K562 (cell line): ENCODE measurements at regions not wholly inside any gene's neighbourhood (a gene's known extent, or its start where the extent isn't known, plus 50 kb on each side); places are given as distances from the start of the nearest gene placed in this dataset.
A peak's percentile ranks its signal among the peaks of the same experiment; 100 is the strongest.

Experiments used
- ATAC-seq: fragments of 200-7000 bp; cut with Tn5 transposase; 3 replicates; pipeline ENCODE4 v1.9.1; 2020; ENCODE audit warnings: moderate library complexity
- BruUV-seq: library from RNA; stranded (reverse); fragments of 400-500 nt; replicated peaks from 2 replicates; lab custom pipeline; 2021; lab: Mats Ljungman, UMichigan
- CTCF ChIA-PET: fragments of 300-600 bp; formaldehyde crosslinking; extraction: SDS; loops from one replicate; lab custom pipeline; 2021; ENCODE audit warnings: low intra/inter-chr PET ratio; lab: Yijun Ruan, JAX
- POLR2A ChIA-PET: fragments of 300-600, 350-650 bp; sonication (Branson Sonifier 250); formaldehyde crosslinking; extraction: SDS; loops from one replicate; lab custom pipeline; 2021; ENCODE audit warnings: antibody characterized with exemption, inconsistent platforms; lab: Yijun Ruan, JAX
- DNase-seq, 4 experiments: peaks; one replicate each; pipeline versions ENCODE4 v3.0.0 to v3.0.0-alpha.2; 2011 to 2018; ENCODE audit warnings: low spot score in 3 of 4, mixed read lengths in 3 of 4; ENCODE audit errors: extremely low read depth in 1 of 4
- FAIRE-seq: peaks from 2 replicates; lab custom pipeline; 2011; peaks lifted over from hg19 to GRCh38; lab: Jason Lieb, UNC
- H2AFZ ChIP-seq: 2 replicates; pipeline ENCODE4 v1.6.0; 2011; ENCODE audit warnings: low read depth, low read length, control low read depth, inconsistent platforms
- H3K27ac ChIP-seq: fragments of 200-600 bp; 3 replicates; pipeline ENCODE4 v1.8.0; 2011; ENCODE audit warnings: low read depth, mild to moderate bottlenecking, control low read depth, inconsistent platforms, low read length, moderate library complexity, mixed read lengths; ENCODE audit errors: extremely low read depth
- H3K27me3 ChIP-seq, 2 experiments: fragments of 300-600 bp in 1 of 2; 2 replicates in 1 of 2; 3 replicates in 1 of 2; pipeline versions ENCODE4 v1.6.0 to v1.8.0; 2011; ENCODE audit warnings: inconsistent platforms in 2 of 2, low read length in 2 of 2, mild to moderate bottlenecking in 1 of 2, mixed read lengths in 1 of 2, moderate library complexity in 1 of 2; ENCODE audit not compliant: control insufficient read depth in 2 of 2, insufficient read depth in 2 of 2
- H3K36me3 ChIP-seq: fragments of 300-600 bp; 3 replicates; pipeline ENCODE4 v1.8.0; 2011; ENCODE audit warnings: mild to moderate bottlenecking, low read length, inconsistent platforms; ENCODE audit not compliant: control insufficient read depth, insufficient read depth
- H3K4me1 ChIP-seq, 2 experiments: fragments of 200-600 bp in 1 of 2; replicated peaks in 1 of 2; 2 replicates in 1 of 2; 3 replicates in 1 of 2; pipeline versions ENCODE4 v1.5.1 to v1.8.0; 2011; ENCODE audit warnings: inconsistent platforms in 2 of 2, low read length in 2 of 2, mild to moderate bottlenecking in 1 of 2, mixed read lengths in 1 of 2, moderate library complexity in 1 of 2; ENCODE audit not compliant: control insufficient read depth in 2 of 2, insufficient read depth in 2 of 2
- H3K4me2 ChIP-seq: 2 replicates; pipeline ENCODE4 v1.6.1; 2011; ENCODE audit warnings: low read length, control low read depth, inconsistent platforms, mixed read lengths; ENCODE audit not compliant: insufficient read depth
- H3K4me3 ChIP-seq: fragments of 200-600 bp; sonication (generic), shearing (Covaris generic); 2 replicates; pipeline ENCODE4 v1.5.1; 2016; ENCODE audit warnings: control low read depth, inconsistent platforms
- H3K79me2 ChIP-seq: fragments of 200-600 bp; 3 replicates; pipeline ENCODE4 v1.8.0; 2011; ENCODE audit warnings: low read length, inconsistent platforms; ENCODE audit not compliant: control insufficient read depth, insufficient read depth
- H3K9ac ChIP-seq, 2 experiments: 2 replicates each; pipeline versions ENCODE4 v1.6.0 to v1.6.1; 2011; ENCODE audit warnings: low read depth in 2 of 2, low read length in 2 of 2, control low read depth in 1 of 2, inconsistent platforms in 1 of 2, mild to moderate bottlenecking in 1 of 2, mixed read lengths in 1 of 2; ENCODE audit not compliant: insufficient read depth in 1 of 2
- H3K9me1 ChIP-seq: one replicate; pipeline ENCODE4 v1.6.0; 2011; ENCODE audit warnings: inconsistent platforms, mild to moderate bottlenecking, low read length, moderate library complexity; ENCODE audit not compliant: control insufficient read depth, insufficient read depth
- H3K9me3 ChIP-seq: replicated peaks from 2 replicates; pipeline ENCODE4 v1.5.1; 2011; ENCODE audit warnings: low read depth, low read length, inconsistent platforms; ENCODE audit not compliant: control insufficient read depth, insufficient read depth
- H4K20me1 ChIP-seq: replicated peaks from 2 replicates; pipeline ENCODE4 v1.6.1; 2011; ENCODE audit warnings: low read length, inconsistent platforms, mixed read lengths; ENCODE audit not compliant: control insufficient read depth, insufficient read depth
- CREBBP ChIP-seq: IDR thresholded peaks from one replicate; pipeline ENCODE4 v1.6.1; 2012; ENCODE audit warnings: low read depth, mild to moderate bottlenecking, control low read depth, inconsistent platforms, low read length
- E2F3 ChIP-seq: fragments of 250-450 bp; sonication (Bioruptor Pico); IDR thresholded peaks from 2 replicates; pipeline ENCODE4 v1.4.0; 2020; ENCODE audit warnings: mild to moderate bottlenecking
- HMG20B ChIP-seq: fragments of 250-450 bp; sonication (Bioruptor Pico); IDR thresholded peaks from 2 replicates; pipeline ENCODE4 v1.5.0; 2021; ENCODE audit warnings: mild to moderate bottlenecking
- HNRNPLL ChIP-seq: fragments of 200-400 bp; formaldehyde crosslinking; IDR thresholded peaks from 2 replicates; pipeline ENCODE4 v1.6.1; 2017; ENCODE audit warnings: low read length, low read depth, mild to moderate bottlenecking; ENCODE audit not compliant: poor library complexity, severe bottlenecking
- MCM3 ChIP-seq: fragments of 450-650 bp; IDR thresholded peaks from 2 replicates; pipeline ENCODE4 v1.6.1; 2016
- SOX6 ChIP-seq: fragments of 450-650 bp; IDR thresholded peaks from 2 replicates; pipeline ENCODE4 v1.6.1; 2014; ENCODE audit warnings: mild to moderate bottlenecking
- SRSF7 ChIP-seq: fragments of 200-400 bp; formaldehyde crosslinking; optimal IDR thresholded peaks from 2 replicates; pipeline ENCODE3; 2017; ENCODE audit warnings: mild to moderate bottlenecking, low read depth, low read length
- WGBS: fragments of 100-300 bp; shearing (Covaris generic); methylation state at CpG from one replicate; pipeline ENCODE4 v1.1.6; 2016; ENCODE audit warnings: low coverage, mixed read lengths; ENCODE audit not compliant: insufficient coverage; ENCODE audit errors: missing lambda C conversion rate; 5-methylcytosine and 5-hydroxymethylcytosine counted together
- in situ Hi-C: fragments of 300-500 bp; cut with MboI; formaldehyde crosslinking; loops from 4 replicates; pipeline ENCODE4 v1.15.0; 2018; ENCODE audit warnings: inconsistent platforms, mixed read lengths
- intact Hi-C: fragments of 100-400 bp; cut with micrococcal nuclease; formaldehyde crosslinking; loops from 2 replicates; pipeline ENCODE4 v1.14.2; 2022
- TF ChIP-seq, protein P1 (sequence below): fragments of 450-650 bp; IDR thresholded peaks from 2 replicates; pipeline ENCODE4 v1.6.1; 2016
- TF ChIP-seq, protein P2 (sequence below), 2 experiments: IDR thresholded peaks in 1 of 2; conservative IDR thresholded peaks in 1 of 2; 2 replicates each; pipeline ENCODE4 v1.6.1; 2016; ENCODE audit warnings: low read depth in 2 of 2, mild to moderate bottlenecking in 1 of 2, missing compliant biosample characterization in 1 of 2, missing genetic modification characterization in 1 of 2, moderate library complexity in 1 of 2

DNA sequence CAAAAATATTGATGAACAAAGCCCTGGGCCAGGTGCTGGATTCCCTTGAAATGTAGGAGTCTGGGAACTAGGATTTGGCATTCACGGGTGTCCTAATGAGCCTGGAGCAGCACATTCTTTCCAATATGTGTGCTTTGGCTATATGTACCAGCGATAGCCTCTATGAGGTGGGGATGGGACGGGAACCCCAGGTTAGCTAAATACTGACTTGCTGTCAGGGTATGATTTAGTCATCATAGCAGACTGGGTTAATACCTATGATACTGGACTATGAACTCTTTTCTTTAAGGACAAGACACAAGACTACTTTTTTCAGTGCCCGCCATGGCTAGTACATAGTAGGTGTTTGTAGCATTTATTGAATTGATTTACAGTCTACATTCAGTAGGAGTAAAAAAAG lies 152.7 kb downstream of the KCNRG start:
- 51% methylated on average over 4 of the region's 4 CpGs for WGBS
- H3K79me2 ChIP-seq: no peaks in the 10 kb centered on the region
- H4K20me1 ChIP-seq: no peaks in the 10 kb centered on the region
- ATAC-seq (no peak), FAIRE-seq (no peak), DNase-seq (no peak)
- no TSS peak for BruUV-seq
- CTCF ChIA-PET: no interaction called here
- POLR2A ChIA-PET: interaction anchor here (0.6 to 1.1 kb wide), 2 partner anchors 21 to 101 kb away, joined by 3 read pairs; no protein-coding TSS in a partner anchor
- no peak overlapping the region for H2AFZ ChIP-seq
- H3K27me3 ChIP-seq: no peaks in the 10 kb centered on the region
- H3K27ac ChIP-seq: no peak overlapping the region
- no peaks in the 10 kb centered on the region for H3K9me3 ChIP-seq
- no peak overlapping the region for H3K4me2 ChIP-seq
- intact Hi-C loops (loop anchor here (10.0 kb wide), 1 partner anchor 637 kb away; no protein-coding TSS in a partner anchor), in situ Hi-C loops (no loop called here)
- no peak overlapping the region for H3K9ac ChIP-seq
- no peaks in the 10 kb centered on the region for H3K4me1 ChIP-seq
- no peaks in the 10 kb centered on the region for H3K36me3 ChIP-seq
- TF ChIP-seq MCM3: no peak
- TF ChIP-seq HNRNPLL: no peak
- no peak for TF ChIP-seq HMG20B (CRISPR knock-in tag)
- no peak for TF ChIP-seq SRSF7
- no peak for TF ChIP-seq CREBBP
- no peak for TF ChIP-seq SOX6
- H3K4me3 ChIP-seq: no peak overlapping the region
- no peaks in the 10 kb centered on the region for H3K9me1 ChIP-seq

DNA sequence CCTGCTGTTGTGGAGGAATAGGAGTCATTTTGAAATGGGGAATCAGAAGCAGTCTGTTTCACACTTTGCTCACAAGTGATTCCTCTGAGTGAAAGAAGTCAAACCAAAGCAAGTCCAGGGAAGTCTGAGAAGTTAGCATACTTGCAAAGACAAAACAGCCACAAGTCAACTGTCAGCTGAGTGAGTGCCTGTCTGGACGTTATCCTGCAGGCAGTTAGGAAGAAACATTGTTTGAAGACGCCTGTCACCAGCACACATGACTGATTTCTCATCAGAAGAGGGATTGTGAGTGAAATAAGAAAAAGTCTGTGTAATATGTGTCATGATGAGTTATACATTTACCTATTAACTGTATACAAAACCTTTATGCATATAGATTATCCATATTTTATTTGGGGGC lies 153.5 kb downstream of the KCNRG start:
- BruUV-seq: no TSS peak
- Histone ChIP-seq H3K27me3 (no peaks in the 10 kb centered on the region), H3K9ac (no peak overlapping the region), H3K4me3 (no peak overlapping the region), H2AFZ (no peak overlapping the region), H3K27ac (no peak overlapping the region), H3K4me2 (no peak overlapping the region), H3K79me2 (no peaks in the 10 kb centered on the region), H3K9me1 (no peaks in the 10 kb centered on the region), H4K20me1 (no peaks in the 10 kb centered on the region), H3K36me3 (no peaks in the 10 kb centered on the region), H3K4me1 (no peaks in the 10 kb centered on the region), H3K9me3 (no peaks in the 10 kb centered on the region)
- TF ChIP-seq, protein P1, sequence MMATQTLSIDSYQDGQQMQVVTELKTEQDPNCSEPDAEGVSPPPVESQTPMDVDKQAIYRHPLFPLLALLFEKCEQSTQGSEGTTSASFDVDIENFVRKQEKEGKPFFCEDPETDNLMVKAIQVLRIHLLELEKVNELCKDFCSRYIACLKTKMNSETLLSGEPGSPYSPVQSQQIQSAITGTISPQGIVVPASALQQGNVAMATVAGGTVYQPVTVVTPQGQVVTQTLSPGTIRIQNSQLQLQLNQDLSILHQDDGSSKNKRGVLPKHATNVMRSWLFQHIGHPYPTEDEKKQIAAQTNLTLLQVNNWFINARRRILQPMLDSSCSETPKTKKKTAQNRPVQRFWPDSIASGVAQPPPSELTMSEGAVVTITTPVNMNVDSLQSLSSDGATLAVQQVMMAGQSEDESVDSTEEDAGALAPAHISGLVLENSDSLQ: peak; percentile 15; the same call in 1 of the 2 replicates
- TF ChIP-seq, protein P2, sequence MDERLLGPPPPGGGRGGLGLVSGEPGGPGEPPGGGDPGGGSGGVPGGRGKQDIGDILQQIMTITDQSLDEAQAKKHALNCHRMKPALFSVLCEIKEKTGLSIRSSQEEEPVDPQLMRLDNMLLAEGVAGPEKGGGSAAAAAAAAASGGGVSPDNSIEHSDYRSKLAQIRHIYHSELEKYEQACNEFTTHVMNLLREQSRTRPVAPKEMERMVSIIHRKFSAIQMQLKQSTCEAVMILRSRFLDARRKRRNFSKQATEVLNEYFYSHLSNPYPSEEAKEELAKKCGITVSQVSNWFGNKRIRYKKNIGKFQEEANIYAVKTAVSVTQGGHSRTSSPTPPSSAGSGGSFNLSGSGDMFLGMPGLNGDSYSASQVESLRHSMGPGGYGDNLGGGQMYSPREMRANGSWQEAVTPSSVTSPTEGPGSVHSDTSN (CRISPR knock-in tag; IDR thresholded peaks at IDR 0.05; ENCODE audit: low read depth): no peak
- TF ChIP-seq, protein P2 (tag; conservative IDR thresholded peaks at IDR 0.05; ENCODE audit: low read depth): peak; percentile 39
- TF ChIP-seq E2F3 (CRISPR knock-in tag): no peak
- in situ Hi-C loops: no loop called here
- POLR2A ChIA-PET: no interaction called here
- ATAC-seq (no peak), FAIRE-seq (no peak), DNase-seq (no peak)
- WGBS: 17% methylated on average over 2 of the region's 2 CpGs
- CTCF ChIA-PET: no interaction called here
- intact Hi-C loops: loop anchor here (10.0 kb wide), 1 partner anchor 636 kb away; no protein-coding TSS in a partner anchor
